Muscle of arm (tissue), 1 donor: ENCODE measurements at regions not wholly inside any gene's neighbourhood (a gene's known extent, or its start where the extent isn't known, plus 50 kb on each side); places are given as distances from the start of the nearest gene placed in this dataset.
"Not testable (repeated sequence)": the region's sequence is repeated elsewhere in the genome, so short reads cannot be mapped to it uniquely, and the experiment has no call there.

Source experiments
- DNase-seq: peaks from one replicate; pipeline ENCODE4 v3.0.0-alpha.2; 2013

- no peak for DNase-seq
Observed at GRCh38 chr9:102728946-102729345, 266.2 kb upstream of the CYLC2 start.

- DNase-seq, result no peak
Observed at GRCh38 chr9:102714184-102714583, 280.9 kb upstream of the CYLC2 start.

GRCh38 chr9:102712910-102713309, 282.2 kb upstream of the CYLC2 start:
- DNase-seq, result not testable (repeated sequence)

- no peak for DNase-seq
Observed at GRCh38 chr9:102700936-102701335, 294.2 kb upstream of the CYLC2 start.

GRCh38 chr9:102669220-102669619, 325.9 kb upstream of the CYLC2 start:
- no peak for DNase-seq

- DNase-seq, result no peak
Observed at GRCh38 chr9:102652471-102652870, 342.7 kb upstream of the CYLC2 start.

- DNase-seq, result no peak
Observed at GRCh38 chr9:102650896-102651295, 344.2 kb upstream of the CYLC2 start.

- no peak for DNase-seq
Observed at GRCh38 chr9:102642651-102643050, 352.5 kb upstream of the CYLC2 start.

GRCh38 chr9:102631559-102631958, 363.6 kb upstream of the CYLC2 start:
- DNase-seq, result no peak

GRCh38 chr9:102609461-102609860, 385.7 kb upstream of the CYLC2 start:
- DNase-seq, result no peak

- not testable (repeated sequence) for DNase-seq
Observed at GRCh38 chr9:102603198-102604195, 391.6 kb upstream of the CYLC2 start.

GRCh38 chr9:102594241-102594640, 400.9 kb upstream of the CYLC2 start:
- no peak for DNase-seq

GRCh38 chr9:102587281-102587680, 407.9 kb upstream of the CYLC2 start:
- DNase-seq, result no peak

- no peak for DNase-seq
Observed at GRCh38 chr9:102569436-102569835, 425.7 kb upstream of the CYLC2 start.

- no peak for DNase-seq
Observed at GRCh38 chr9:102551346-102551745, 443.8 kb upstream of the CYLC2 start.

GRCh38 chr9:102550886-102551285, 444.2 kb upstream of the CYLC2 start:
- DNase-seq, result no peak

GRCh38 chr9:102550266-102550665, 444.9 kb upstream of the CYLC2 start:
- no peak for DNase-seq

- DNase-seq, result no peak
Observed at GRCh38 chr9:102534031-102534430, 461.1 kb upstream of the CYLC2 start.

GRCh38 chr9:102521097-102521755, 473.9 kb upstream of the CYLC2 start:
- no peak for DNase-seq

- DNase-seq, result no peak
Observed at GRCh38 chr9:102519423-102519822, 475.7 kb upstream of the CYLC2 start.

- DNase-seq, result no peak
Observed at GRCh38 chr9:102518324-102518723, 476.8 kb upstream of the CYLC2 start.

GRCh38 chr9:102514541-102514940, 480.6 kb upstream of the CYLC2 start:
- DNase-seq, result no peak

- DNase-seq, result no peak
Observed at GRCh38 chr9:102507044-102507687, 488.0 kb upstream of the CYLC2 start.
